ENCODE measurements at regions not wholly inside any gene's neighbourhood (a gene's known extent, or its start where the extent isn't known, plus 50 kb on each side); places are given as distances from the start of the nearest gene placed in this dataset.

DNA sequence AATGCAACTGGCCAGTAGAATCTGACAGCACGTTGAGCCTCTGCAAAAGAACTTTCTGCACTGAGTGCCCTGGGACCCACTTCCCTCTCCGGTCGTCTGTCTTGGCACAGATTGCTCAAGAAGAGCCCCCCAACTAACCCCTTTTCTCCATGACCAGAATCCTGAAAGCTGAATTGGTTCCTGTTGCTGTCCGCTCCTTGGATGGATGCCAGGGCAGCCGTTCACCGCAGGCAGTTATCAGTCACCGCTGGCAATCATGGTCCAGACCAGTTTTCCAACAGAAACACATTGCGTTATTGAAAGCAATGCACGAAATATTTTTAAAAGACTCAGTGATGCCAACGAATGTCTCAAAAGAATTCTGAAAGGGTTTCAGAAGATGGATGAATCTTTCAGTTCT, 733.7 kb upstream of the FRG1 start:
- Mint-ChIP-seq H3K4me3 (ENCODE audit: low read depth) (no peak overlapping the region), H3K36me3 (ENCODE audit: insufficient read depth) (no peaks in the 10 kb centered on the region), H3K27ac (no peak overlapping the region), H3K27me3 (peaks cover 6% of the 10 kb centered on the region), H3K4me1 (ENCODE audit: low read depth) (peaks cover 23% of the 10 kb centered on the region), H3K9me3 (ENCODE audit: low read depth) (no peaks in the 10 kb centered on the region)
- TF ChIP-seq, protein P1, sequence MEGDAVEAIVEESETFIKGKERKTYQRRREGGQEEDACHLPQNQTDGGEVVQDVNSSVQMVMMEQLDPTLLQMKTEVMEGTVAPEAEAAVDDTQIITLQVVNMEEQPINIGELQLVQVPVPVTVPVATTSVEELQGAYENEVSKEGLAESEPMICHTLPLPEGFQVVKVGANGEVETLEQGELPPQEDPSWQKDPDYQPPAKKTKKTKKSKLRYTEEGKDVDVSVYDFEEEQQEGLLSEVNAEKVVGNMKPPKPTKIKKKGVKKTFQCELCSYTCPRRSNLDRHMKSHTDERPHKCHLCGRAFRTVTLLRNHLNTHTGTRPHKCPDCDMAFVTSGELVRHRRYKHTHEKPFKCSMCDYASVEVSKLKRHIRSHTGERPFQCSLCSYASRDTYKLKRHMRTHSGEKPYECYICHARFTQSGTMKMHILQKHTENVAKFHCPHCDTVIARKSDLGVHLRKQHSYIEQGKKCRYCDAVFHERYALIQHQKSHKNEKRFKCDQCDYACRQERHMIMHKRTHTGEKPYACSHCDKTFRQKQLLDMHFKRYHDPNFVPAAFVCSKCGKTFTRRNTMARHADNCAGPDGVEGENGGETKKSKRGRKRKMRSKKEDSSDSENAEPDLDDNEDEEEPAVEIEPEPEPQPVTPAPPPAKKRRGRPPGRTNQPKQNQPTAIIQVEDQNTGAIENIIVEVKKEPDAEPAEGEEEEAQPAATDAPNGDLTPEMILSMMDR (IDR thresholded peaks at IDR 0.05; ENCODE audit: unreplicated experiment): no peak
- DNase-seq (ENCODE audit: low spot score, unreplicated experiment): no peak

DNA sequence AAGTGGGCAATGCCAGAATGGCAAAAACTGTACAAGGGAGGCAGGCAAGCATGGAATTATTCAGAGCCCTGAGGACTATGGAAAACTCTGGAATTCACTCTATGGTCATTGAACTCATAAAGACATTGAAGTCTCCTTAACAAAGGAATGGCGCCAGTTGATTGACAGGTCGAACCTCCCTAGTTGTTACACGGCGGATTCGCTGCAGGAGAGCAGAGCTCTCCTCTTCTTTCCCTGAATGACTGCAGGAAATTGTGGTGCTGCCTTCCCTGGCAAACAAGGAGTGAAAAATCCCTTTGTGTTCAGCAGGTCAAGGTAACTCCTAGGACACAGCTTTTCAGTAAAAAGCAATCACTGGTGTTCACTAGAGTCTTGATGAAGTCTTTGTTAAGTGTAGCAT, 732.8 kb upstream of the FRG1 start:
- Mint-ChIP-seq H3K27me3 (peaks cover 6% of the 10 kb centered on the region), H3K9me3 (ENCODE audit: low read depth) (no peaks in the 10 kb centered on the region), H3K36me3 (ENCODE audit: insufficient read depth) (no peaks in the 10 kb centered on the region), H3K4me3 (ENCODE audit: low read depth) (no peak overlapping the region), H3K27ac (no peak overlapping the region), H3K4me1 (ENCODE audit: low read depth) (peaks cover 17% of the 10 kb centered on the region)
- no peak for DNase-seq (ENCODE audit: low spot score, unreplicated experiment)
- TF ChIP-seq, protein P1 (IDR thresholded peaks at IDR 0.05; ENCODE audit: unreplicated experiment): no peak

DNA sequence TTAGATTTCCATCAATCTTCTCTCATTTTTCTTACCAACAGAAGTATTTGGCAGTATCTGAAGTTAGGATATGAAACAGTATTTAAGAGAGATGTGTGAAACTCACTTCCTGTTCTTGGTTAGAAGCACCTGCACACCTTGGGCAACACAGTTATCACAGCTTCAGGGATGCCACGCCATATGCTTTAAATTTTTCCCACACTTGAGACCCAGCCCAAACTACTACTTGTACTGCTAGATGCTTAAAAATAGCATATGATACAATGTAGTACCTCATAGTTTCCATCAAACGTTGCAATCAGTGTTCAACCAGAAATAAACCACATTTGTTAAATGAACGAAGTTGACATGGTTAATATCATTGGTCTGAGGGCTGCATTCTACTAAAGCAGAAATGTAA, 725.1 kb upstream of the FRG1 start:
- Mint-ChIP-seq H3K4me3 (ENCODE audit: low read depth) (no peak overlapping the region), H3K27ac (no peak overlapping the region), H3K36me3 (ENCODE audit: insufficient read depth) (no peaks in the 10 kb centered on the region), H3K4me1 (ENCODE audit: low read depth) (no peaks in the 10 kb centered on the region), H3K9me3 (ENCODE audit: low read depth) (no peaks in the 10 kb centered on the region), H3K27me3 (peaks cover 6% of the 10 kb centered on the region)
- DNase-seq (ENCODE audit: low spot score, unreplicated experiment): no peak
- TF ChIP-seq, protein P1 (IDR thresholded peaks at IDR 0.05; ENCODE audit: unreplicated experiment): no peak

DNA sequence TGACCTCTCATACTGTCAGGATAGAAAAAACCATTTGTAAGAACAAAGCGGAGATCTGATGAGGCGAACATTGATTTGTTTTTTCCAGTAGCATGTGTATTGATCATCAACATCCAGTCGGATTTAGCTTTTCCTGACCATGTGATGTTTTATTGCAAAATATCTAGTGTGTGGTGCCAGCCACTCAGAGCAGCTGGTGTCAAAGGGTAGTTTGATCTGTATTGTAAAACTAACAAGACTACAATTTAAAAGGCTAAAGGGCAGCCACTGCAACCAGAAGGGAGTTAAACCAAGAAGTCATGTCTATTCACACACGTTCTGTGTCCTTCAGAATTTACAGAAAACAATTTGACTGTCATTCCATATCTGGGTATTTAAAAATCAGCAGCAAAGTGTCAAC, 719.0 kb upstream of the FRG1 start:
- peaks cover 6% of the 10 kb centered on the region for H3K9me3 Mint-ChIP-seq (ENCODE audit: low read depth)
- no peak overlapping the region for H3K4me3 Mint-ChIP-seq (ENCODE audit: low read depth)
- H3K27me3 Mint-ChIP-seq: no peaks in the 10 kb centered on the region
- TF ChIP-seq, protein P1 (IDR thresholded peaks at IDR 0.05; ENCODE audit: unreplicated experiment): no peak
- H3K36me3 Mint-ChIP-seq (ENCODE audit: insufficient read depth): no peaks in the 10 kb centered on the region
- H3K27ac Mint-ChIP-seq: no peak overlapping the region
- DNase-seq (ENCODE audit: low spot score, unreplicated experiment): no peak
- H3K4me1 Mint-ChIP-seq (ENCODE audit: low read depth): no peaks in the 10 kb centered on the region

DNA sequence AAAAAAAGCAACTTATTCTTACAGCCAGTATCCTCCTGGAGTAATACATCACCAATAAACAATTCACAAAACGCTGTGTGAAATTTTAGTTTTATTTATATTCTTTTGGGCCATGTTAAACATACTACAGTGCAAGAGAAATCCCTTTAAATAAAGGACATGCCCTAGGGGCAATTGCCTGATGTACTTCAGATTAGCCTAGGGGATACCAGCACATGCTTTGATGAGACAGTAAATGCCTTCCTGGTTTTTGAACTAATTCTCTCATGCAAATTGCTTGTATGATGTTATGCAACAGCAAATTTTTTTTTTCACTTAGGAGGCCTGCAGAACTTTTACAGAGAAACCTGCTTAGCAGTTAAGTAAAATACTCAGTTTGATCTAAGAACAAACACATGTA, 711.9 kb upstream of the FRG1 start:
- Mint-ChIP-seq H3K9me3 (ENCODE audit: low read depth) (peaks cover 20% of the 10 kb centered on the region), H3K27ac (no peak overlapping the region), H3K4me1 (ENCODE audit: low read depth) (no peaks in the 10 kb centered on the region), H3K36me3 (ENCODE audit: insufficient read depth) (no peaks in the 10 kb centered on the region), H3K27me3 (no peaks in the 10 kb centered on the region), H3K4me3 (ENCODE audit: low read depth) (no peak overlapping the region)
- TF ChIP-seq, protein P1 (IDR thresholded peaks at IDR 0.05; ENCODE audit: unreplicated experiment): no peak
- no peak for DNase-seq (ENCODE audit: low spot score, unreplicated experiment)
